Sigmoid colon (tissue), 4 donors: ENCODE measurements at regions not wholly inside any gene's neighbourhood (a gene's known extent, or its start where the extent isn't known, plus 50 kb on each side); places are given as distances from the start of the nearest gene placed in this dataset.

Experiments
- POLR2AphosphoS5 ChIP-seq, 4 donors: sonication (generic); formaldehyde crosslinking; IDR thresholded peaks; one replicate each; pipeline ENCODE4 v1.6.1; 2017; ENCODE audit warnings: antibody characterized with exemption in 4 of 4
- TF ChIP-seq, protein P1 (sequence below), 4 experiments: fragments of 450-650 bp in 3 of 4; fragments of 200-600 bp in 1 of 4; IDR thresholded peaks; one replicate each; pipeline ENCODE4 v1.5.1; 2016 to 2019; ENCODE audit warnings: antibody characterized with exemption in 4 of 4, mild to moderate bottlenecking in 3 of 4, moderate library complexity in 2 of 4

DNA sequence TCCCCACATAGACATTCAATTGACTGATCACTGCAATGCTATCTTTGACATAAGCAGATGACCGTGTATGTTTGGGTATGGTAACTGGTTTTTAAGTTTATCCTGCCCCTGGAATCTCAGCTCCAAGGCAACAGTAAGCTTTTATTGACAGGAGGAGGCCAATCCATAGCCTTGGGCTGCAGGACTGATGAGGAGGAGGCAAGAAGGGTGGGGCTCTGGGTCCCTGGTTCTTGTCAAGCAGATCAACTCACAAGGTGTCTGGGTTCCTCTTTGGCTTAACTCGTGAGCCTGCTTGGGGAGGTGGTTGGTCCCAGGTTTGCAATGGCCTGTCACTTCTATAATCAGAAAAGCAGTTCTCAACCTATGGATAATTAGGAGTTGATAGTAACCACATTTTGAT lies 113.2 kb upstream of the STX18 start:
- TF ChIP-seq, protein P1, sequence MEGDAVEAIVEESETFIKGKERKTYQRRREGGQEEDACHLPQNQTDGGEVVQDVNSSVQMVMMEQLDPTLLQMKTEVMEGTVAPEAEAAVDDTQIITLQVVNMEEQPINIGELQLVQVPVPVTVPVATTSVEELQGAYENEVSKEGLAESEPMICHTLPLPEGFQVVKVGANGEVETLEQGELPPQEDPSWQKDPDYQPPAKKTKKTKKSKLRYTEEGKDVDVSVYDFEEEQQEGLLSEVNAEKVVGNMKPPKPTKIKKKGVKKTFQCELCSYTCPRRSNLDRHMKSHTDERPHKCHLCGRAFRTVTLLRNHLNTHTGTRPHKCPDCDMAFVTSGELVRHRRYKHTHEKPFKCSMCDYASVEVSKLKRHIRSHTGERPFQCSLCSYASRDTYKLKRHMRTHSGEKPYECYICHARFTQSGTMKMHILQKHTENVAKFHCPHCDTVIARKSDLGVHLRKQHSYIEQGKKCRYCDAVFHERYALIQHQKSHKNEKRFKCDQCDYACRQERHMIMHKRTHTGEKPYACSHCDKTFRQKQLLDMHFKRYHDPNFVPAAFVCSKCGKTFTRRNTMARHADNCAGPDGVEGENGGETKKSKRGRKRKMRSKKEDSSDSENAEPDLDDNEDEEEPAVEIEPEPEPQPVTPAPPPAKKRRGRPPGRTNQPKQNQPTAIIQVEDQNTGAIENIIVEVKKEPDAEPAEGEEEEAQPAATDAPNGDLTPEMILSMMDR (IDR thresholded peaks at IDR 0.05), result no peak
- no peak for TF ChIP-seq POLR2AphosphoS5 (IDR thresholded peaks at IDR 0.05)
